ENCODE measurements at regions not wholly inside any gene's neighbourhood (a gene's known extent, or its start where the extent isn't known, plus 50 kb on each side); places are given as distances from the start of the nearest gene placed in this dataset.

DNA sequence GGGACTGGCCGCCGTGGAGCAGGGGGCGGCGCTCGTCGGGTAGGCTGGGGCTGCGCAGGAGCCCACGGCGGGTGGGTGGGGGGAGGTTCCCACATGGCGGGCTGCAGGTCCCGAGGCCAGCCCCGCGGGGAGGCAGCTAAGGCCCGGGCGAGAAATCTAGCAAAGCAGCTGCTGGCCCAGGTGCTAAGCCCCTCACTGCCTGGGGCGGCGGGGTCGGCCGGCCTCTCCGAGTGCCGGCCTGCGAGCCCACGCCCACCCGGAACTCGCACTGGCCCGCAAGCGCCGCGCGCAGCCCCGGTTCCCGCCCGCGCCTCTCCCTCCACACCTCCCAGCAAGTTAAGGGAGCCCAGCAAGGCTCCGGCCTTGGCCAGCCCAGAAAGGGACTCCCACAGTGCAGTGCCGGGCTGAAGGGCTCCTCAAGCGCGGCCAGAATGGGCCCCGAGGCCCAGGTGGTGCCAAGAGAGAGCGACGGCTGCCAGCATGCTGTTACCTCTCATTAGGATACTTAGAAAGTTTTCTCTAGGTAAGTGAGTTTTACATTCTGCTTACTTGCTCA lies 1463.5 kb upstream of the MIR17HG start:
- TF ChIP-seq, protein P1, sequence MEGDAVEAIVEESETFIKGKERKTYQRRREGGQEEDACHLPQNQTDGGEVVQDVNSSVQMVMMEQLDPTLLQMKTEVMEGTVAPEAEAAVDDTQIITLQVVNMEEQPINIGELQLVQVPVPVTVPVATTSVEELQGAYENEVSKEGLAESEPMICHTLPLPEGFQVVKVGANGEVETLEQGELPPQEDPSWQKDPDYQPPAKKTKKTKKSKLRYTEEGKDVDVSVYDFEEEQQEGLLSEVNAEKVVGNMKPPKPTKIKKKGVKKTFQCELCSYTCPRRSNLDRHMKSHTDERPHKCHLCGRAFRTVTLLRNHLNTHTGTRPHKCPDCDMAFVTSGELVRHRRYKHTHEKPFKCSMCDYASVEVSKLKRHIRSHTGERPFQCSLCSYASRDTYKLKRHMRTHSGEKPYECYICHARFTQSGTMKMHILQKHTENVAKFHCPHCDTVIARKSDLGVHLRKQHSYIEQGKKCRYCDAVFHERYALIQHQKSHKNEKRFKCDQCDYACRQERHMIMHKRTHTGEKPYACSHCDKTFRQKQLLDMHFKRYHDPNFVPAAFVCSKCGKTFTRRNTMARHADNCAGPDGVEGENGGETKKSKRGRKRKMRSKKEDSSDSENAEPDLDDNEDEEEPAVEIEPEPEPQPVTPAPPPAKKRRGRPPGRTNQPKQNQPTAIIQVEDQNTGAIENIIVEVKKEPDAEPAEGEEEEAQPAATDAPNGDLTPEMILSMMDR (IDR thresholded peaks at IDR 0.05) = no peak
- TF ChIP-seq EP300 (IDR thresholded peaks at IDR 0.05) (no peak), POLR2A (IDR thresholded peaks at IDR 0.05) (no peak), POLR2AphosphoS5 (IDR thresholded peaks at IDR 0.05) (no peak)

Data from sigmoid colon (tissue), 4 donors.